Peyer's patch (tissue), 4 donors: ENCODE measurements at regions not wholly inside any gene's neighbourhood (a gene's known extent, or its start where the extent isn't known, plus 50 kb on each side); places are given as distances from the start of the nearest gene placed in this dataset.
"Not testable (repeated sequence)": the region's sequence is repeated elsewhere in the genome, so short reads cannot be mapped to it uniquely, and the experiment has no call there.

Source experiments
- DNase-seq, 3 donors: peaks; one replicate each; pipeline ENCODE4 v3.0.0-alpha.2; 2017 to 2019
- H3K27ac ChIP-seq, 4 donors: fragments of 200-600 bp; sonication (generic); one replicate each; pipeline ENCODE4 v1.5.1; 2016 to 2019
- H3K27me3 ChIP-seq, 2 donors: fragments of 200-600 bp; sonication (generic); one replicate each; pipeline ENCODE4 v1.5.1; 2019
- H3K36me3 ChIP-seq, 3 donors: fragments of 200-600 bp; sonication (generic); one replicate each; pipeline ENCODE4 v1.5.1; 2016 to 2019
- H3K4me1 ChIP-seq, 4 donors: fragments of 200-600 bp; sonication (generic); one replicate each; pipeline ENCODE4 v1.5.1; 2016 to 2019
- H3K4me3 ChIP-seq, 4 donors: fragments of 200-600 bp; sonication (generic); 1 replicate in 3 of 4; 2 replicates in 1 of 4; pipeline ENCODE4 v1.5.1; 2016 to 2019; ENCODE audit warnings: mild to moderate bottlenecking in 1 of 4
- H3K9me3 ChIP-seq, 4 donors: fragments of 200-600 bp; sonication (generic); one replicate each; pipeline ENCODE4 v1.5.1; 2016 to 2019; ENCODE audit warnings: mild to moderate bottlenecking in 1 of 4
- POLR2A ChIP-seq, 2 donors: fragments of 450-650 bp; IDR thresholded peaks; one replicate each; pipeline ENCODE4 v1.5.1; 2017; ENCODE audit warnings: antibody characterized with exemption in 2 of 2, mild to moderate bottlenecking in 2 of 2, moderate library complexity in 2 of 2
- TF ChIP-seq, protein P1 (sequence below), 6 experiments: fragments of 450-650 bp in 4 of 6; fragments of 200-600 bp in 2 of 6; sonication (generic) in 1 of 6; IDR thresholded peaks; one replicate each; pipeline ENCODE4 v1.5.1; 2017 to 2019; ENCODE audit warnings: antibody characterized with exemption in 6 of 6, mild to moderate bottlenecking in 3 of 6, moderate library complexity in 1 of 6

DNA sequence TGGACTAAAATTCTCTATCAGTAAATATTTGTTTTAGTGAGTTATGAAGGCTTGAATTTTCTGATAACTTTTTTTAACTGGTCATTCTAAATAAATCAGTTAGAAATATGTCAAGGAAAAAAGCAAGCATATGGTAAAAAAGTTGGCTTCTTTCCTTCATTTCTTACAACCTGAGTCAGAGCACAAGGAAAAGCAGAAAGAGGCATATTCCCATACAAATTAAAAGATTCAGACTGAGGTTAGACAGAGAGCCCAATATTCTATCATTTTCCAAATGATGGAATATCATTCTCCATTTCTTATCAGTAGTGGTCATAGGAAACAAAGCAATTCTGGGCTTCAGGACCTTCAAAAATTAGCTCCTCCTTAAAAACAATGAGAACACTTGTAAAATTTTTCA is 732.1 kb downstream of the MAT2B start:
- no peaks in the 10 kb centered on the region for H3K9me3 ChIP-seq
- H3K4me3 ChIP-seq, result no peak overlapping the region
- H3K27me3 ChIP-seq, result no peaks in the 10 kb centered on the region
- TF ChIP-seq POLR2A (IDR thresholded peaks at IDR 0.05), result no peak
- TF ChIP-seq, protein P1, sequence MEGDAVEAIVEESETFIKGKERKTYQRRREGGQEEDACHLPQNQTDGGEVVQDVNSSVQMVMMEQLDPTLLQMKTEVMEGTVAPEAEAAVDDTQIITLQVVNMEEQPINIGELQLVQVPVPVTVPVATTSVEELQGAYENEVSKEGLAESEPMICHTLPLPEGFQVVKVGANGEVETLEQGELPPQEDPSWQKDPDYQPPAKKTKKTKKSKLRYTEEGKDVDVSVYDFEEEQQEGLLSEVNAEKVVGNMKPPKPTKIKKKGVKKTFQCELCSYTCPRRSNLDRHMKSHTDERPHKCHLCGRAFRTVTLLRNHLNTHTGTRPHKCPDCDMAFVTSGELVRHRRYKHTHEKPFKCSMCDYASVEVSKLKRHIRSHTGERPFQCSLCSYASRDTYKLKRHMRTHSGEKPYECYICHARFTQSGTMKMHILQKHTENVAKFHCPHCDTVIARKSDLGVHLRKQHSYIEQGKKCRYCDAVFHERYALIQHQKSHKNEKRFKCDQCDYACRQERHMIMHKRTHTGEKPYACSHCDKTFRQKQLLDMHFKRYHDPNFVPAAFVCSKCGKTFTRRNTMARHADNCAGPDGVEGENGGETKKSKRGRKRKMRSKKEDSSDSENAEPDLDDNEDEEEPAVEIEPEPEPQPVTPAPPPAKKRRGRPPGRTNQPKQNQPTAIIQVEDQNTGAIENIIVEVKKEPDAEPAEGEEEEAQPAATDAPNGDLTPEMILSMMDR (IDR thresholded peaks at IDR 0.05), result no peak
- H3K4me1 ChIP-seq, result peaks cover 0 to 6% (median 0%) of the 10 kb centered on the region in 4 donors
- DNase-seq, result no peak
- no peaks in the 10 kb centered on the region for H3K36me3 ChIP-seq
- no peak overlapping the region for H3K27ac ChIP-seq

DNA sequence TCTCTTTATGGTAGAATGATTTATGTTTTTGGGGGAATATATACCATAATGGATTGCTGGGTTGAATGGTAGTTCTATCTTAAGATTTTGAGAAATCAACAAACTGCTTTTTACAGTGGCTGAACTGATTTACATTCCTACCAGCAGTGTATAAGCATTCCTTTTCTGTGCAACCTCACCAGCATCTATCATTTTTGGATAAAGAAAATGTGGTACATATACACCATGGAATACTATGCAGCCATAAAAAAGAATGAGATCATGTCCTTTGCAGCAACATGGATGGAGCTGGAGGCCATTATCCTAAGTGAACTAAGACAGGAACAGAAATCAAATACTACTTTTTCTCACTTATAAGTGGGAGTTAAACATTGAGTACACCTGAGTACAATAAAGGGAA is 746.4 kb downstream of the MAT2B start:
- H3K9me3 ChIP-seq, H3K4me3 ChIP-seq, H3K27me3 ChIP-seq, DNase-seq, H3K4me1 ChIP-seq, H3K27ac ChIP-seq, H3K36me3 ChIP-seq: not testable (repeated sequence)

DNA sequence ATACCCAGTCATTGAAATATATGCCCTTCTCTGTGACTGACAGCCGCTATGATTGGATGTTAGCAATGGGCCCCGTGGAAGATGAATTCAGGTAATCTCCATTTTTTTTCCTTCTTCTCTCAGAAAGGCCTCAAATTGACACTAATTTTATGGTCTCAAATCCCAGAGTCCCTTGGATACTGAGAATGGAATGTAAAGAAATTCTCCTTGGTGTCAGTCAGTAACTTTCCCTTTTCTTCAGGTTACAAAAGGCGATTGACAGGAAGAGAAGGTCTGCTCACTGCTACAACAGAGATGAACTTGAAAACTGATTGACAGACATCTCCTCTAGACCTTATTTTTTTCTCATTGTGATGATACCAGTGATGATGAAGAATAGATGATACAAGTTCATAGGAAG is 748.3 kb downstream of the MAT2B start:
- Histone ChIP-seq H3K36me3 (no peaks in the 10 kb centered on the region), H3K9me3 (no peaks in the 10 kb centered on the region), H3K4me1 (no peaks in the 10 kb centered on the region), H3K27ac (no peak overlapping the region), H3K27me3 (no peaks in the 10 kb centered on the region), H3K4me3 (no peak overlapping the region)
- no peak for DNase-seq
- TF ChIP-seq, protein P1 (IDR thresholded peaks at IDR 0.05), result no peak
- TF ChIP-seq POLR2A (IDR thresholded peaks at IDR 0.05), result no peak

DNA sequence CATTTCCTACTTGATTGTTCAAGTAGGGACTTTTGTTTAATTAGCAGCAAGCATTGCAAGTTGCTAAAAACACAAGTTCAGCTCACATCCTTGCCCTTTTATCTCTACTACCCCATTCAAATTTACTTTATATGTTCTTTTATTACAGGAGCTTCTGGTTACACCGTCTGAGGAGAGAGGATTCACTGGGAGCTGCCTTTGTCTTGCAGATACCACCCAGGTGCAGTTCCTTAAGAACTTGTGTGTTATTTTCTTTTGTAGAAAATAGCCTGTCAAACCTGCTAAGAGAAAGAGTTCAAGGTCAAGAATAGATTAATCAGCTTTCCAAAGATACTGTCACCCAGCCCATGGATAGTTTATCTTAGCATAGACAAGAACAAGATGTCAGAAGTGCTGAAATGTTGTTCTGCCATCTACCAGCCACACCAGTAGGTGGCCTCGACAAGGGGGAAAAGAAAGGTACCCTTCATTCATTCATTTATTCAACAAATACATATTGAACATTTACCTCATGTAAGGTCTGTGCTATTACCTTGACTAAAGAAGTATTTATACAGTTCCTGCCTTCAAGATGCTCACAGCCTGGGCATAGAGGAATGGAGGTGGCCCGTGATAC is 750.3 kb downstream of the MAT2B start:
- Histone ChIP-seq H3K36me3 (no peaks in the 10 kb centered on the region), H3K27ac (no peak overlapping the region), H3K4me1 (no peaks in the 10 kb centered on the region), H3K27me3 (no peaks in the 10 kb centered on the region), H3K4me3 (no peak overlapping the region), H3K9me3 (no peaks in the 10 kb centered on the region)
- TF ChIP-seq, protein P1 (IDR thresholded peaks at IDR 0.05), result no peak
- TF ChIP-seq POLR2A (IDR thresholded peaks at IDR 0.05), result no peak
- no peak for DNase-seq

DNA sequence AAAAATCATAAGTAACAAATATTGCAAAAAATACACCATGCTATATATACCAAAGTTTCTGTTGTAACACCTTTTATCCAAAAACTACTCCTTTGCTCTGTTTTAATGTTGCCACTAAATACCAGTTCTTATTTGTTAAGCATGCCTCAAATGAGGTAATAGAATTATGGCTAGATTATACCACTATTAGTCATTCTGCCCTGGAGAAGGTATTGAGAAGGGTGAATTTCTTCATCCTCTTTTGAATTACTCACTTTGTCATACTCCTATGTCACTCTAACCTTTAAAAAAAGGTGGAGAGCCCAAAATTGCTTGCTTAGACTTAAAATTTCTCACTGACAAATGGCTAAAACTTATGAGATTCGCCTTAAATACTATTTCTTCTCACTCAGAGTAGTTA is 750.9 kb downstream of the MAT2B start:
- H3K36me3 ChIP-seq, result no peaks in the 10 kb centered on the region
- no peak overlapping the region for H3K27ac ChIP-seq
- H3K4me3 ChIP-seq, result no peak overlapping the region
- TF ChIP-seq, protein P1 (IDR thresholded peaks at IDR 0.05), result no peak
- TF ChIP-seq POLR2A (IDR thresholded peaks at IDR 0.05), result no peak
- no peaks in the 10 kb centered on the region for H3K27me3 ChIP-seq
- no peaks in the 10 kb centered on the region for H3K9me3 ChIP-seq
- DNase-seq, result no peak
- no peaks in the 10 kb centered on the region for H3K4me1 ChIP-seq

DNA sequence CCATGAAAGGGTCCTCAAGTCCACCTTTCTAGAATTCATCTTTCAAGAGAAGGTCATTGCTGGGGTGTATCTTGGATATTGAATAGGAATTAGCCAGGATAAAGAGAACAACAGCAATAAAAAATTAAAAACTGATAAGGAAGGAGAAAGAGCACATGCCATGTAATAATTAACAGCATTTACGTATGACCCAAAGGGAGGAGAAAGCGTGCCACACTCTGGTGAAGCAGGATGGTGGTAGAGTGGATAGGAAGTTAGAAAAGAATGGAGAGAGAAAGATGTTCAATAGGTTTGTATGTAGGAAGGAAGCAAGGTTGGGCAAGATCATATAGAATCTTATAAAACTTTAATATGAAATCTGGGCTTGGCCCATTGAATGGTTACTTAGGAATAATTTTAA is 751.5 kb downstream of the MAT2B start:
- DNase-seq, result no peak
- H3K27me3 ChIP-seq, result no peaks in the 10 kb centered on the region
- no peak overlapping the region for H3K4me3 ChIP-seq
- H3K4me1 ChIP-seq, result no peaks in the 10 kb centered on the region
- no peaks in the 10 kb centered on the region for H3K36me3 ChIP-seq
- TF ChIP-seq, protein P1 (IDR thresholded peaks at IDR 0.05), result peak in 3 of 6 experiments; percentile 30 to 47 (median 38)
- no peak for TF ChIP-seq POLR2A (IDR thresholded peaks at IDR 0.05)
- H3K27ac ChIP-seq, result no peak overlapping the region
- no peaks in the 10 kb centered on the region for H3K9me3 ChIP-seq
